SK-N-SH treated with all-trans-retinoic acid at 6 μM for 48 hours (cell line): ENCODE measurements at regions not wholly inside any gene's neighbourhood (a gene's known extent, or its start where the extent isn't known, plus 50 kb on each side); places are given as distances from the start of the nearest gene placed in this dataset.

Source experiments
- ATAC-seq: fragments of 200-7000 bp; cut with Tn5 transposase; 3 replicates; pipeline ENCODE4 v1.9.1; 2020; ENCODE audit warnings: mild to moderate bottlenecking, moderate library complexity
- ARNTL ChIP-seq: fragments of 450-650 bp; formaldehyde crosslinking; IDR thresholded peaks from 2 replicates; pipeline ENCODE4 v1.5.0; 2020; ENCODE audit warnings: low read depth, mild to moderate bottlenecking, moderate library complexity, borderline replicate concordance
- BACH2 ChIP-seq: fragments of 250-450 bp; sonication (Bioruptor Pico); IDR thresholded peaks from 2 replicates; pipeline ENCODE4 v1.9.0; 2021; ENCODE audit warnings: mild to moderate bottlenecking, borderline replicate concordance
- CSDC2 ChIP-seq: fragments of 250-450 bp; sonication (Bioruptor Pico); IDR thresholded peaks from 2 replicates; pipeline ENCODE4 v1.5.0; 2020; ENCODE audit warnings: mild to moderate bottlenecking, moderate library complexity
- ESRRG ChIP-seq: fragments of 250-450 bp; sonication (Bioruptor Pico); IDR thresholded peaks from 2 replicates; pipeline ENCODE4 v1.6.1; 2021; ENCODE audit warnings: mild to moderate bottlenecking
- ISL1 ChIP-seq: fragments of 250-450 bp; sonication (Bioruptor Pico); IDR thresholded peaks from 2 replicates; pipeline ENCODE4 v2.1.2; 2022; ENCODE audit warnings: mild to moderate bottlenecking, moderate library complexity
- OSR1 ChIP-seq: fragments of 250-450 bp; sonication (Bioruptor Pico); IDR thresholded peaks from 2 replicates; pipeline ENCODE4 v1.8.0; 2022; ENCODE audit warnings: moderate library complexity, mild to moderate bottlenecking, inconsistent platforms
- PPARA ChIP-seq: fragments of 250-450 bp; sonication (Bioruptor Pico); IDR thresholded peaks from 2 replicates; pipeline ENCODE4 v1.5.0; 2020; ENCODE audit warnings: mild to moderate bottlenecking, borderline replicate concordance
- RARB ChIP-seq: fragments of 250-450 bp; sonication (Bioruptor Pico); IDR thresholded peaks from 2 replicates; pipeline ENCODE4 v1.8.0; 2021; ENCODE audit warnings: mild to moderate bottlenecking, moderate library complexity
- SNAI2 ChIP-seq: fragments of 250-450 bp; sonication (Bioruptor Pico); IDR thresholded peaks from 2 replicates; pipeline ENCODE4 v1.5.0; 2020; ENCODE audit warnings: mild to moderate bottlenecking, moderate library complexity
- TCF4 ChIP-seq: fragments of 250-450 bp; sonication (Bioruptor Pico); IDR thresholded peaks from 2 replicates; pipeline ENCODE4 v1.8.0; 2021; ENCODE audit warnings: mild to moderate bottlenecking, moderate library complexity, borderline replicate concordance
- TOX ChIP-seq: fragments of 250-450 bp; sonication (Bioruptor Pico); IDR thresholded peaks from 2 replicates; pipeline ENCODE4 v1.8.0; 2021; ENCODE audit warnings: mild to moderate bottlenecking, moderate library complexity, borderline replicate concordance
- ZC3H10 ChIP-seq: fragments of 250-450 bp; sonication (Bioruptor Pico); IDR thresholded peaks from 2 replicates; pipeline ENCODE4 v1.5.1; 2021; ENCODE audit warnings: mild to moderate bottlenecking, moderate library complexity
- ZFP3 ChIP-seq: fragments of 250-450 bp; sonication (Bioruptor Pico); IDR thresholded peaks from 2 replicates; pipeline ENCODE4 v1.5.0; 2020; ENCODE audit warnings: mild to moderate bottlenecking, moderate library complexity
- ZFP30 ChIP-seq: fragments of 450-650 bp; formaldehyde crosslinking; IDR thresholded peaks from 2 replicates; pipeline ENCODE4 v1.5.0; 2022; ENCODE audit warnings: mild to moderate bottlenecking, moderate library complexity
- ZNF70 ChIP-seq: fragments of 450-650 bp; formaldehyde crosslinking; IDR thresholded peaks from 2 replicates; pipeline ENCODE4 v1.5.0; 2020; ENCODE audit warnings: mild to moderate bottlenecking, moderate library complexity
- ZNF8 ChIP-seq: fragments of 450-650 bp; formaldehyde crosslinking; IDR thresholded peaks from 2 replicates; pipeline ENCODE4 v1.5.0; 2020; ENCODE audit warnings: mild to moderate bottlenecking, moderate library complexity
- TF ChIP-seq, protein P1 (sequence below): fragments of 250-450 bp; sonication (Bioruptor Pico); IDR thresholded peaks from 2 replicates; pipeline ENCODE4 v1.8.0; 2021; ENCODE audit warnings: low read depth, mild to moderate bottlenecking, moderate library complexity, borderline replicate concordance
- TF ChIP-seq, protein P2 (sequence below): fragments of 250-450 bp; sonication (Bioruptor Pico); IDR thresholded peaks from 2 replicates; pipeline ENCODE4 v1.5.0; 2020; ENCODE audit warnings: mild to moderate bottlenecking, moderate library complexity
- TF ChIP-seq, protein P3 (sequence below): fragments of 250-450 bp; sonication (Bioruptor Pico); IDR thresholded peaks from 2 replicates; pipeline ENCODE4 v1.5.1; 2021; ENCODE audit warnings: mild to moderate bottlenecking, moderate library complexity
- TF ChIP-seq, protein P4 (sequence below): fragments of 250-450 bp; sonication (Bioruptor Pico); IDR thresholded peaks from 2 replicates; pipeline ENCODE4 v1.5.1; 2020; ENCODE audit warnings: low read depth, mild to moderate bottlenecking, moderate library complexity
- TF ChIP-seq, protein P5 (sequence below): fragments of 250-450 bp; sonication (Bioruptor Pico); IDR thresholded peaks from 2 replicates; pipeline ENCODE4 v1.8.0; 2020; ENCODE audit warnings: mild to moderate bottlenecking, moderate library complexity, borderline replicate concordance

DNA sequence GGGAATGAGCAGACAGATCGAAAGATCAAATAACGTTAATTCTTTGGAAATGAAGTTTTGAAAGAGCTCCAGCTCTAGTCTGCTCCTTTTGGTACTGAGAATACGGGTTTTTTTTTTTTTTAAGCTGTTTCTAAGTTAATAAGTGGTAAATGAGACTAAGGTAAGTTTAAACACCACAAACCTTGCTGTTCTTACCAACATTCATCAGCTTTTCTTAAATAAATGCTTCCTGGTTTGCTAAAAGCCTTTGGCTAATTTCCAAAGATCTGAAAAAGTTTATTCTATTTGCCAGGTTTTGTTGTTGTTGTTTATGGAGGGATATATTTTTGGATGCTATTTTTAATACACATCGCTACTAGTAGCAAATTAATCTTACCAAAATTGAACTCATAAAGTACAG is 55.1 kb upstream of the STXBP5 start:
- ATAC-seq = no peak
- TF ChIP-seq, protein P1, sequence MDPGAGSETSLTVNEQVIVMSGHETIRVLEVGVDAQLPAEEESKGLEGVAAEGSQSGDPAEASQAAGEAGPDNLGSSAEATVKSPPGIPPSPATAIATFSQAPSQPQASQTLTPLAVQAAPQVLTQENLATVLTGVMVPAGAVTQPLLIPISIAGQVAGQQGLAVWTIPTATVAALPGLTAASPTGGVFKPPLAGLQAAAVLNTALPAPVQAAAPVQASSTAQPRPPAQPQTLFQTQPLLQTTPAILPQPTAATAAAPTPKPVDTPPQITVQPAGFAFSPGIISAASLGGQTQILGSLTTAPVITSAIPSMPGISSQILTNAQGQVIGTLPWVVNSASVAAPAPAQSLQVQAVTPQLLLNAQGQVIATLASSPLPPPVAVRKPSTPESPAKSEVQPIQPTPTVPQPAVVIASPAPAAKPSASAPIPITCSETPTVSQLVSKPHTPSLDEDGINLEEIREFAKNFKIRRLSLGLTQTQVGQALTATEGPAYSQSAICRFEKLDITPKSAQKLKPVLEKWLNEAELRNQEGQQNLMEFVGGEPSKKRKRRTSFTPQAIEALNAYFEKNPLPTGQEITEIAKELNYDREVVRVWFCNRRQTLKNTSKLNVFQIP (CRISPR knock-in tag) = no peak
- TF ChIP-seq ISL1 (CRISPR knock-in tag) (no peak), ZFP30 (no peak), TCF4 (CRISPR knock-in tag) (no peak), ESRRG (CRISPR knock-in tag) (no peak), ZNF8 (no peak), ZNF70 (CRISPR knock-in tag) (no peak), BACH2 (CRISPR knock-in tag) (no peak), SNAI2 (CRISPR knock-in tag) (no peak), ZFP3 (CRISPR knock-in tag) (no peak), RARB (CRISPR knock-in tag) (no peak), CSDC2 (CRISPR knock-in tag) (no peak), ZC3H10 (CRISPR knock-in tag) (no peak), PPARA (CRISPR knock-in tag) (no peak), TOX (CRISPR knock-in tag) (no peak)
- TF ChIP-seq, protein P2, sequence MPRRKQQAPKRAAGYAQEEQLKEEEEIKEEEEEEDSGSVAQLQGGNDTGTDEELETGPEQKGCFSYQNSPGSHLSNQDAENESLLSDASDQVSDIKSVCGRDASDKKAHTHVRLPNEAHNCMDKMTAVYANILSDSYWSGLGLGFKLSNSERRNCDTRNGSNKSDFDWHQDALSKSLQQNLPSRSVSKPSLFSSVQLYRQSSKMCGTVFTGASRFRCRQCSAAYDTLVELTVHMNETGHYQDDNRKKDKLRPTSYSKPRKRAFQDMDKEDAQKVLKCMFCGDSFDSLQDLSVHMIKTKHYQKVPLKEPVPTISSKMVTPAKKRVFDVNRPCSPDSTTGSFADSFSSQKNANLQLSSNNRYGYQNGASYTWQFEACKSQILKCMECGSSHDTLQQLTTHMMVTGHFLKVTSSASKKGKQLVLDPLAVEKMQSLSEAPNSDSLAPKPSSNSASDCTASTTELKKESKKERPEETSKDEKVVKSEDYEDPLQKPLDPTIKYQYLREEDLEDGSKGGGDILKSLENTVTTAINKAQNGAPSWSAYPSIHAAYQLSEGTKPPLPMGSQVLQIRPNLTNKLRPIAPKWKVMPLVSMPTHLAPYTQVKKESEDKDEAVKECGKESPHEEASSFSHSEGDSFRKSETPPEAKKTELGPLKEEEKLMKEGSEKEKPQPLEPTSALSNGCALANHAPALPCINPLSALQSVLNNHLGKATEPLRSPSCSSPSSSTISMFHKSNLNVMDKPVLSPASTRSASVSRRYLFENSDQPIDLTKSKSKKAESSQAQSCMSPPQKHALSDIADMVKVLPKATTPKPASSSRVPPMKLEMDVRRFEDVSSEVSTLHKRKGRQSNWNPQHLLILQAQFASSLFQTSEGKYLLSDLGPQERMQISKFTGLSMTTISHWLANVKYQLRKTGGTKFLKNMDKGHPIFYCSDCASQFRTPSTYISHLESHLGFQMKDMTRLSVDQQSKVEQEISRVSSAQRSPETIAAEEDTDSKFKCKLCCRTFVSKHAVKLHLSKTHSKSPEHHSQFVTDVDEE (CRISPR knock-in tag) = no peak
- TF ChIP-seq, protein P3, sequence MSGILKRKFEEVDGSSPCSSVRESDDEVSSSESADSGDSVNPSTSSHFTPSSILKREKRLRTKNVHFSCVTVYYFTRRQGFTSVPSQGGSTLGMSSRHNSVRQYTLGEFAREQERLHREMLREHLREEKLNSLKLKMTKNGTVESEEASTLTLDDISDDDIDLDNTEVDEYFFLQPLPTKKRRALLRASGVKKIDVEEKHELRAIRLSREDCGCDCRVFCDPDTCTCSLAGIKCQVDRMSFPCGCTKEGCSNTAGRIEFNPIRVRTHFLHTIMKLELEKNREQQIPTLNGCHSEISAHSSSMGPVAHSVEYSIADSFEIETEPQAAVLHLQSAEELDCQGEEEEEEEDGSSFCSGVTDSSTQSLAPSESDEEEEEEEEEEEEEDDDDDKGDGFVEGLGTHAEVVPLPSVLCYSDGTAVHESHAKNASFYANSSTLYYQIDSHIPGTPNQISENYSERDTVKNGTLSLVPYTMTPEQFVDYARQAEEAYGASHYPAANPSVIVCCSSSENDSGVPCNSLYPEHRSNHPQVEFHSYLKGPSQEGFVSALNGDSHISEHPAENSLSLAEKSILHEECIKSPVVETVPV (CRISPR knock-in tag) = no peak

DNA sequence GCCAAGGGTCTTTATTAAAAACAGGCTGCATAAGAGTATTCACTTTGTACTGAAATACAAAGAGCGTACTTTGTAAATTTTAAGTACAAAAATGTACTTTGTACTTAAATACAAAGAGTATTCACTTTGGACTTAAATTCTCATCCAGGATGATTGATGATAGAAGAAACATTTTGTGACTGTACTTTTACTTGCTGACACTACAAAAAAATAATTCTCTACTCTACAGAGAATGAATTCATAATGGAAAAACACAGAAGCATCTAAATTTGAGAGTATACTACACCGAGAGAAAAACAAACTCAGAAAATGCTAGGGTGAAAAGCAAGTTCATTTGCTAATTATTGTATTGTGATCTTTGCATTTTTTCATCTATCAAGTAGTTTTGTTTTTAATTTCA is 54.4 kb upstream of the STXBP5 start:
- no peak for ATAC-seq
- TF ChIP-seq OSR1 (CRISPR knock-in tag) (no peak), SNAI2 (CRISPR knock-in tag) (no peak), ISL1 (CRISPR knock-in tag) (no peak), ARNTL (CRISPR knock-in tag) (no peak), ZC3H10 (CRISPR knock-in tag) (no peak), ZFP30 (no peak), CSDC2 (CRISPR knock-in tag) (no peak), ZNF8 (no peak), ESRRG (CRISPR knock-in tag) (no peak)
- TF ChIP-seq, protein P1 (CRISPR knock-in tag) = no peak
- TF ChIP-seq, protein P4, sequence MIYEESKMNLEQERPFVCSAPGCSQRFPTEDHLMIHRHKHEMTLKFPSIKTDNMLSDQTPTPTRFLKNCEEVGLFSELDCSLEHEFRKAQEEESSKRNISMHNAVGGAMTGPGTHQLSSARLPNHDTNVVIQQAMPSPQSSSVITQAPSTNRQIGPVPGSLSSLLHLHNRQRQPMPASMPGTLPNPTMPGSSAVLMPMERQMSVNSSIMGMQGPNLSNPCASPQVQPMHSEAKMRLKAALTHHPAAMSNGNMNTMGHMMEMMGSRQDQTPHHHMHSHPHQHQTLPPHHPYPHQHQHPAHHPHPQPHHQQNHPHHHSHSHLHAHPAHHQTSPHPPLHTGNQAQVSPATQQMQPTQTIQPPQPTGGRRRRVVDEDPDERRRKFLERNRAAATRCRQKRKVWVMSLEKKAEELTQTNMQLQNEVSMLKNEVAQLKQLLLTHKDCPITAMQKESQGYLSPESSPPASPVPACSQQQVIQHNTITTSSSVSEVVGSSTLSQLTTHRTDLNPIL (CRISPR knock-in tag) = no peak
- TF ChIP-seq, protein P5, sequence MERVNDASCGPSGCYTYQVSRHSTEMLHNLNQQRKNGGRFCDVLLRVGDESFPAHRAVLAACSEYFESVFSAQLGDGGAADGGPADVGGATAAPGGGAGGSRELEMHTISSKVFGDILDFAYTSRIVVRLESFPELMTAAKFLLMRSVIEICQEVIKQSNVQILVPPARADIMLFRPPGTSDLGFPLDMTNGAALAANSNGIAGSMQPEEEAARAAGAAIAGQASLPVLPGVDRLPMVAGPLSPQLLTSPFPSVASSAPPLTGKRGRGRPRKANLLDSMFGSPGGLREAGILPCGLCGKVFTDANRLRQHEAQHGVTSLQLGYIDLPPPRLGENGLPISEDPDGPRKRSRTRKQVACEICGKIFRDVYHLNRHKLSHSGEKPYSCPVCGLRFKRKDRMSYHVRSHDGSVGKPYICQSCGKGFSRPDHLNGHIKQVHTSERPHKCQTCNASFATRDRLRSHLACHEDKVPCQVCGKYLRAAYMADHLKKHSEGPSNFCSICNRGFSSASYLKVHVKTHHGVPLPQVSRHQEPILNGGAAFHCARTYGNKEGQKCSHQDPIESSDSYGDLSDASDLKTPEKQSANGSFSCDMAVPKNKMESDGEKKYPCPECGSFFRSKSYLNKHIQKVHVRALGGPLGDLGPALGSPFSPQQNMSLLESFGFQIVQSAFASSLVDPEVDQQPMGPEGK (CRISPR knock-in tag) = no peak
- TF ChIP-seq, protein P3 (CRISPR knock-in tag) = no peak
